SU-DHL-6 (cell line): ENCODE measurements at regions not wholly inside any gene's neighbourhood (a gene's known extent, or its start where the extent isn't known, plus 50 kb on each side); places are given as distances from the start of the nearest gene placed in this dataset.

Experiments
- H2AFZ ChIP-seq: fragments of 200-600 bp; sonication (generic); 2 replicates; pipeline ENCODE4 v1.6.1; 2014; ENCODE audit warnings: low read depth, mild to moderate bottlenecking, moderate library complexity, mixed read lengths, antibody characterized with exemption, low read length; ENCODE audit not compliant: severe bottlenecking
- H3F3A ChIP-seq: fragments of 200-600 bp; shearing (Covaris generic); 2 replicates; pipeline ENCODE4 v1.6.0; 2016; ENCODE audit warnings: antibody characterized with exemption, mild to moderate bottlenecking; ENCODE audit not compliant: insufficient read depth
- H3K27ac ChIP-seq: fragments of 200-600 bp; sonication (generic); 2 replicates; pipeline ENCODE4 v1.5.1; 2016; ENCODE audit warnings: low read depth, mild to moderate bottlenecking, low read length, moderate library complexity, mixed read lengths
- H3K27me3 ChIP-seq: fragments of 200-600 bp; sonication (generic), shearing (Covaris generic); 2 replicates; pipeline ENCODE4 v1.6.0; 2014; ENCODE audit warnings: mild to moderate bottlenecking, low read length
- H3K36me3 ChIP-seq: fragments of 200-600 bp; sonication (generic); 2 replicates; pipeline ENCODE4 v1.6.1; 2014; ENCODE audit warnings: mild to moderate bottlenecking, low read length, mixed read lengths
- H3K4me2 ChIP-seq: fragments of 300-600, 200-600 bp; shearing (Covaris generic), sonication (generic); 2 replicates; pipeline ENCODE4 v1.6.0; 2014; ENCODE audit warnings: low read length, low read depth, mild to moderate bottlenecking; ENCODE audit not compliant: poor library complexity, severe bottlenecking
- H3K4me3 ChIP-seq: fragments of 200-600 bp; sonication (generic); 2 replicates; pipeline ENCODE4 v1.5.1; 2014; ENCODE audit warnings: antibody characterized with exemption, low read length, mild to moderate bottlenecking, mixed read lengths; ENCODE audit not compliant: insufficient read depth, poor library complexity, severe bottlenecking
- H3K79me2 ChIP-seq: fragments of 200-600 bp; sonication (generic); 2 replicates; pipeline ENCODE4 v1.6.1; 2014; ENCODE audit warnings: mild to moderate bottlenecking, low read length, moderate library complexity; ENCODE audit not compliant: insufficient read depth
- H3K9ac ChIP-seq: fragments of 200-600 bp; sonication (generic); 2 replicates; pipeline ENCODE4 v1.7.0; 2014; ENCODE audit warnings: mild to moderate bottlenecking, low read length
- H3K9me2 ChIP-seq: fragments of 200-600 bp; sonication (generic); replicated peaks from 2 replicates; pipeline ENCODE4 v1.6.1; 2014; ENCODE audit warnings: low read length; ENCODE audit not compliant: insufficient read depth
- H3K9me3 ChIP-seq: fragments of 200-600 bp; sonication (generic); 2 replicates; pipeline ENCODE4 v1.6.1; 2014; ENCODE audit warnings: low read length, mixed read lengths; ENCODE audit not compliant: insufficient read depth
- H4K20me1 ChIP-seq: fragments of 200-600 bp; sonication (generic); 2 replicates; pipeline ENCODE4 v1.6.1; 2014; ENCODE audit warnings: low read depth, mild to moderate bottlenecking, antibody characterized with exemption, low read length, moderate library complexity, mixed read lengths
- EZH2phosphoT487 ChIP-seq: fragments of 200-600 bp; sonication (generic), shearing (Covaris generic); conservative IDR thresholded peaks from 2 replicates; pipeline ENCODE4 v1.6.1; 2018; ENCODE audit warnings: mild to moderate bottlenecking, antibody characterized with exemption, low read length, moderate library complexity, mixed read lengths
- TF ChIP-seq, protein P1 (sequence below): fragments of 200-600 bp; sonication (generic); IDR thresholded peaks from one replicate; pipeline ENCODE4 v1.5.1; 2017; ENCODE audit warnings: antibody characterized with exemption, mild to moderate bottlenecking, low read length, moderate library complexity; ENCODE audit not compliant: insufficient read depth, poor library complexity, severe bottlenecking

DNA sequence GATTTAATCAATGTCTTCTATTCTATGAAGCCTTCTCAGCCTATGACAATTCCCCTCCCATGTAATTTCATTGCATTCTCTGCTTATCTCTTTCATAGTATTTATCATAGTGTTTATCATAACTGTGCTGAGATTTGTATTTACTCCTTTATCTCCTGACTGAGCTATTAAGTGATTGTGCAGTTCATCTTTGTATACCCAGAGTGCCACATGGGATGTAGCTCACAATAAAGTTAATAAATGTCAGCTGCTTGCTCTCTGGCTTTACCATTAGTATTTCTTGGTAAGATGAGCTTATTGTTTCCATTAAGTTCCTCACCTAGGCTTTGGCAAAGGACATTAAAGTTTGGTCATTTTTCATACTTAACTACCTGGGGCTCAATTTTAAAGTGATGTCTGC lies 275.1 kb upstream of the MPDZ start:
- Histone ChIP-seq H3F3A (no peaks in the 10 kb centered on the region), H2AFZ (no peak overlapping the region)

DNA sequence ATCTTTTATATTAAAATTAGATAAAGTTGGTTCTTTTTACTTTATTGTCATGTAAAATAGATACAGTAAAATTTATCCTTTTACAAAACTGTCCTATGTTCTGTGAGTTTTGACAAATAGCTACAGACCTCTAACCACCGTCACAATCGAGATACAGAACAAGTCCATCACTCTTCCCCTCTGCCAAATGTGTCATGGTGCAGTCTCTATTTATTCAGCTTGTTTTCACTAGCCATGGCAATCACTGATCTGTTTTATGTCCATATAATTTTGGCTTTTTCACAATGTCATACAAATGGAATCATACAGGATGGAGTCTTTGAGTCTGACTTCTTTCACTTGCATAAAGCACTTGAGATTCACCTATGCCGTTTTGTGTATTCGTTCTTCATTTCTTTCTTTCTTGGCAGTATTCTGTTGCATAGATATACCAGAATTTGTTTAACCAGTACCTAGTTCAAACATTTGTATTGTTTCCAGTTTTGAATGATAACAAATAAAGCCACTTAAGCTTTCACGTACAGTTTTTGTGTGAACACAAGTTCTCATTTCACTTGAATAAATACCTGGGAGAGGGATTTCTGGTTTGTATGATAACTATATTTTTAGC lies 273.2 kb upstream of the MPDZ start:
- no peaks in the 10 kb centered on the region for H3K36me3 ChIP-seq
- H3K4me2 ChIP-seq: no peak overlapping the region
- no peaks in the 10 kb centered on the region for H3F3A ChIP-seq
- H3K4me3 ChIP-seq: no peak overlapping the region
- no peaks in the 10 kb centered on the region for H3K27me3 ChIP-seq
- no peak overlapping the region for H2AFZ ChIP-seq
- no peaks in the 10 kb centered on the region; the same call in none of the 2 replicates for H3K9me2 ChIP-seq
- H3K9me3 ChIP-seq: no peaks in the 10 kb centered on the region
- TF ChIP-seq, protein P1, sequence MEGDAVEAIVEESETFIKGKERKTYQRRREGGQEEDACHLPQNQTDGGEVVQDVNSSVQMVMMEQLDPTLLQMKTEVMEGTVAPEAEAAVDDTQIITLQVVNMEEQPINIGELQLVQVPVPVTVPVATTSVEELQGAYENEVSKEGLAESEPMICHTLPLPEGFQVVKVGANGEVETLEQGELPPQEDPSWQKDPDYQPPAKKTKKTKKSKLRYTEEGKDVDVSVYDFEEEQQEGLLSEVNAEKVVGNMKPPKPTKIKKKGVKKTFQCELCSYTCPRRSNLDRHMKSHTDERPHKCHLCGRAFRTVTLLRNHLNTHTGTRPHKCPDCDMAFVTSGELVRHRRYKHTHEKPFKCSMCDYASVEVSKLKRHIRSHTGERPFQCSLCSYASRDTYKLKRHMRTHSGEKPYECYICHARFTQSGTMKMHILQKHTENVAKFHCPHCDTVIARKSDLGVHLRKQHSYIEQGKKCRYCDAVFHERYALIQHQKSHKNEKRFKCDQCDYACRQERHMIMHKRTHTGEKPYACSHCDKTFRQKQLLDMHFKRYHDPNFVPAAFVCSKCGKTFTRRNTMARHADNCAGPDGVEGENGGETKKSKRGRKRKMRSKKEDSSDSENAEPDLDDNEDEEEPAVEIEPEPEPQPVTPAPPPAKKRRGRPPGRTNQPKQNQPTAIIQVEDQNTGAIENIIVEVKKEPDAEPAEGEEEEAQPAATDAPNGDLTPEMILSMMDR: no peak
- TF ChIP-seq EZH2phosphoT487: no peak
- no peaks in the 10 kb centered on the region for H3K79me2 ChIP-seq
- H3K9ac ChIP-seq: no peak overlapping the region
- H3K27ac ChIP-seq: no peak overlapping the region
- no peaks in the 10 kb centered on the region for H4K20me1 ChIP-seq

More for the DNA sequence above, 275.1 kb upstream of the MPDZ start:
- Histone ChIP-seq H4K20me1 (no peaks in the 10 kb centered on the region), H3K27ac (no peak overlapping the region), H3K9me3 (no peaks in the 10 kb centered on the region), H3K9me2 (no peaks in the 10 kb centered on the region; the same call in none of the 2 replicates), H3K4me3 (no peak overlapping the region), H3K79me2 (no peaks in the 10 kb centered on the region), H3K9ac (no peak overlapping the region), H3K27me3 (no peaks in the 10 kb centered on the region), H3K36me3 (no peaks in the 10 kb centered on the region), H3K4me2 (no peak overlapping the region)
- TF ChIP-seq EZH2phosphoT487: no peak
- TF ChIP-seq, protein P1: no peak

DNA sequence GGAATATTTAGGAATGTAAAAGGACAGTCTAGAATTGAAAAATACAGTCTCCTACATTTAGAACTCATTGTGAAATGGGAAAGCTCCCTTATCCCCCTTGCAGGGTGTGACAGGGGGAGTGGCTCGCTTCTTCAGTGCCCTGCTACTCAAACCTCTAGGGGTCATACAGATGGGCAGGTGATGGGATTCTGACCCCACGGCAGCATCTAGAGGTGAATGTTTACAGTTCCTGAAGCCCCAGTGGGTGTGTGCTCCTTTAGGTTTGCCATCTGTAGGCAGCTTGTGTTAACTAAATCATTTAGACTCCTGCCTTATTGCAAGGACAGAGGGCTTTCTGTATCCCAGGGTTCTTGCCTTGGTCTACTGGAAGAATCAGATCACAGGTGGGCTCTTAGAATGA lies 271.0 kb upstream of the MPDZ start:
- H2AFZ ChIP-seq: no peak overlapping the region
- H3K27ac ChIP-seq: no peak overlapping the region
- no peaks in the 10 kb centered on the region for H3K36me3 ChIP-seq
- H3F3A ChIP-seq: no peaks in the 10 kb centered on the region
- TF ChIP-seq, protein P1: no peak
- no peak for TF ChIP-seq EZH2phosphoT487
- H4K20me1 ChIP-seq: no peaks in the 10 kb centered on the region
- no peak overlapping the region for H3K4me3 ChIP-seq
- H3K9ac ChIP-seq: no peak overlapping the region
- H3K9me3 ChIP-seq: no peaks in the 10 kb centered on the region
- H3K4me2 ChIP-seq: no peak overlapping the region
- no peaks in the 10 kb centered on the region for H3K27me3 ChIP-seq
- no peaks in the 10 kb centered on the region; the same call in none of the 2 replicates for H3K9me2 ChIP-seq
- H3K79me2 ChIP-seq: no peaks in the 10 kb centered on the region
